B cell (primary cell): ENCODE measurements at regions not wholly inside any gene's neighbourhood (a gene's known extent, or its start where the extent isn't known, plus 50 kb on each side); places are given as distances from the start of the nearest gene placed in this dataset.

ENCODE experiments used
- ATAC-seq: fragments of 200-7000 bp; cut with Tn5 transposase; one replicate; pipeline ENCODE4 v1.10.0; 2021; ENCODE audit warnings: low read depth, mild to moderate bottlenecking, moderate number of reproducible peaks, moderate library complexity
- CTCF ChIA-PET: fragments of 350-600 bp; sonication (Branson Sonifier 250); formaldehyde crosslinking; loops from one replicate; lab custom pipeline; 2021; ENCODE audit warnings: antibody characterized with exemption, inconsistent platforms; lab: Charles Lee
- POLR2A ChIA-PET: fragments of 350-600 bp; sonication (Branson Sonifier 250); formaldehyde crosslinking; loops from one replicate; lab custom pipeline; 2021; ENCODE audit warnings: antibody characterized with exemption; lab: Charles Lee
- DNase-seq: peaks from one replicate; pipeline ENCODE4 v3.0.0; 2013
- H2AFZ ChIP-seq: 2 replicates; pipeline ENCODE4 v1.6.1; 2012; ENCODE audit warnings: mild to moderate bottlenecking, low read depth, low read length; ENCODE audit not compliant: insufficient read depth, poor library complexity, severe bottlenecking
- H3K27ac ChIP-seq, 2 donors: 1 replicate in 1 of 2; 2 replicates in 1 of 2; pipeline ENCODE4 v1.5.1; 2012 to 2013; ENCODE audit warnings: low read length in 2 of 2, mild to moderate bottlenecking in 2 of 2, moderate library complexity in 1 of 2
- H3K27me3 ChIP-seq, 4 experiments: fragments of 200-600 bp in 1 of 4; sonication (generic) in 1 of 4; replicated peaks in 1 of 4; 1 replicate in 2 of 4; 2 replicates in 2 of 4; pipeline versions ENCODE4 v1.6.1 to v1.7.0; 2013 to 2016; ENCODE audit warnings: low read length in 3 of 4, mild to moderate bottlenecking in 2 of 4, mixed read lengths in 1 of 4, moderate library complexity in 1 of 4; ENCODE audit not compliant: insufficient read depth in 4 of 4, control insufficient read depth in 3 of 4; ENCODE audit errors: control extremely low read depth in 1 of 4
- H3K36me3 ChIP-seq, 2 experiments: replicated peaks in 1 of 2; 1 replicate in 1 of 2; 2 replicates in 1 of 2; pipeline versions ENCODE4 v1.6.1 to v1.7.1; 2013; ENCODE audit warnings: low read length in 1 of 2; ENCODE audit not compliant: insufficient read depth in 2 of 2, control insufficient read depth in 1 of 2; ENCODE audit errors: control extremely low read depth in 1 of 2, extremely low read depth in 1 of 2
- H3K4me1 ChIP-seq, 2 donors: fragments of 200-600 bp in 1 of 2; sonication (generic) in 1 of 2; 1 replicate in 1 of 2; 2 replicates in 1 of 2; pipeline versions ENCODE4 v1.5.1 to v1.6.1; 2013 to 2017; ENCODE audit warnings: low read length in 2 of 2; ENCODE audit not compliant: control insufficient read depth in 2 of 2, insufficient read depth in 2 of 2
- H3K4me2 ChIP-seq: replicated peaks from 2 replicates; pipeline ENCODE3; 2012; ENCODE audit warnings: mild to moderate bottlenecking, low read depth, low read length; ENCODE audit not compliant: poor library complexity, severe bottlenecking
- H3K4me3 ChIP-seq, 5 experiments: fragments of 200-600 bp in 1 of 5; sonication (generic) in 1 of 5; 1 replicate in 3 of 5; 2 replicates in 2 of 5; pipeline versions ENCODE4 v1.5.1 to v1.7.0; 2011 to 2016; ENCODE audit warnings: low read length in 4 of 5, mild to moderate bottlenecking in 4 of 5, low read depth in 2 of 5, control low read depth in 1 of 5, moderate library complexity in 1 of 5; ENCODE audit not compliant: insufficient read depth in 1 of 5; ENCODE audit errors: control extremely low read depth in 1 of 5, extremely low read depth in 1 of 5
- H3K79me2 ChIP-seq: fragments of 200-600 bp; sonication (generic); one replicate; pipeline ENCODE4 v1.6.0; 2016; ENCODE audit warnings: low read length; ENCODE audit not compliant: control insufficient read depth, insufficient read depth
- H3K9ac ChIP-seq: fragments of 200-600 bp; sonication (generic); 2 replicates; pipeline ENCODE4 v1.6.1; 2017; ENCODE audit warnings: mild to moderate bottlenecking, low read length, moderate library complexity
- H3K9me3 ChIP-seq, 3 donors: one replicate each; pipeline versions ENCODE4 v1.6.1 to v1.7.1; 2013; ENCODE audit warnings: low read length in 2 of 3; ENCODE audit not compliant: control insufficient read depth in 2 of 3, insufficient read depth in 1 of 3; ENCODE audit errors: control extremely low read depth in 1 of 3
- H4K20me1 ChIP-seq: 2 replicates; pipeline ENCODE4 v1.6.0; 2012; ENCODE audit warnings: mild to moderate bottlenecking, low read length; ENCODE audit not compliant: insufficient read depth, control insufficient read depth, poor library complexity, severe bottlenecking
- H3K27ac Mint-ChIP-seq: one replicate; pipeline ENCODE4 v1.8.0; 2021; ENCODE audit warnings: mixed read lengths
- H3K27me3 Mint-ChIP-seq: one replicate; pipeline ENCODE4 v1.8.0; 2021; ENCODE audit warnings: mixed read lengths
- H3K4me1 Mint-ChIP-seq: one replicate; pipeline ENCODE4 v1.8.0; 2021; ENCODE audit warnings: mixed read lengths
- H3K4me3 Mint-ChIP-seq: one replicate; pipeline ENCODE4 v1.8.0; 2021; ENCODE audit warnings: mixed read lengths
- H3K9me3 Mint-ChIP-seq: one replicate; pipeline ENCODE4 v1.8.0; 2022; ENCODE audit warnings: mixed read lengths; ENCODE audit not compliant: insufficient read depth
- CTCF ChIP-seq: fragments of 200-600 bp; IDR thresholded peaks from one replicate; pipeline ENCODE4 v1.8.0; 2022; ENCODE audit warnings: antibody characterized with exemption, mild to moderate bottlenecking
- EZH2 ChIP-seq: IDR thresholded peaks from 2 replicates; pipeline ENCODE4 v1.6.1; 2012; ENCODE audit warnings: borderline replicate concordance, low read depth, mild to moderate bottlenecking, moderate library complexity, low read length; ENCODE audit not compliant: insufficient read depth, poor library complexity, severe bottlenecking
- WGBS: methylation state at CpG from one replicate; pipeline ENCODE4 v1.1.5; 2013; ENCODE audit warnings: missing lambda C conversion rate; ENCODE audit not compliant: insufficient coverage; 5-methylcytosine and 5-hydroxymethylcytosine counted together
- intact Hi-C: fragments of 100-400 bp; cut with micrococcal nuclease; formaldehyde crosslinking; loops from one replicate; pipeline ENCODE4 v1.10.0; 2022

- CTCF ChIA-PET: no interaction called here
- DNase-seq (no peak), ATAC-seq (no peak)
- Histone ChIP-seq H3K9ac (no peak overlapping the region), H3K4me1 (no peaks in the 10 kb centered on the region), H3K9me3 (no peaks in the 10 kb centered on the region), H3K27ac (no peak overlapping the region), H3K36me3 (no peaks in the 10 kb centered on the region), H3K79me2 (no peaks in the 10 kb centered on the region), H3K4me2 (no peak overlapping the region), H3K4me3 (no peak overlapping the region), H3K27me3 (no peaks in the 10 kb centered on the region), H4K20me1 (no peaks in the 10 kb centered on the region), H2AFZ (no peak overlapping the region)
- no peak for TF ChIP-seq CTCF
- TF ChIP-seq EZH2: no peak
- intact Hi-C loops: no loop called here
- no peak overlapping the region for H3K27ac Mint-ChIP-seq
- no peaks in the 10 kb centered on the region for H3K4me1 Mint-ChIP-seq
- H3K4me3 Mint-ChIP-seq: no peak overlapping the region
- POLR2A ChIA-PET: no interaction called here
- H3K9me3 Mint-ChIP-seq: no peaks in the 10 kb centered on the region
- H3K27me3 Mint-ChIP-seq: no peaks in the 10 kb centered on the region
Measured at GRCh38 chr12:105846331-105846730, 292.4 kb downstream of the NUAK1 start.

GRCh38 chr12:105847068-105847467 is 291.7 kb downstream of the NUAK1 start:
- H3K4me1 Mint-ChIP-seq: no peaks in the 10 kb centered on the region
- Histone ChIP-seq H3K4me1 (no peaks in the 10 kb centered on the region), H3K4me2 (no peak overlapping the region), H3K79me2 (no peaks in the 10 kb centered on the region), H3K9me3 (no peaks in the 10 kb centered on the region), H2AFZ (no peak overlapping the region), H3K27me3 (no peaks in the 10 kb centered on the region), H3K27ac (no peak overlapping the region), H3K4me3 (no peak overlapping the region), H3K9ac (no peak overlapping the region), H3K36me3 (no peaks in the 10 kb centered on the region), H4K20me1 (no peaks in the 10 kb centered on the region)
- H3K4me3 Mint-ChIP-seq: no peak overlapping the region
- ChIA-PET CTCF (no interaction called here), POLR2A (no interaction called here)
- no peak overlapping the region for H3K27ac Mint-ChIP-seq
- H3K9me3 Mint-ChIP-seq: no peaks in the 10 kb centered on the region
- TF ChIP-seq EZH2: no peak
- TF ChIP-seq CTCF: no peak
- H3K27me3 Mint-ChIP-seq: no peaks in the 10 kb centered on the region
- no peak for DNase-seq
- intact Hi-C loops: no loop called here
- WGBS: no CpG with 5 or more reads among the region's 1 CpG
- no peak for ATAC-seq
